Adrenal gland (tissue), 9 donors: ENCODE measurements at regions not wholly inside any gene's neighbourhood (a gene's known extent, or its start where the extent isn't known, plus 50 kb on each side); places are given as distances from the start of the nearest gene placed in this dataset.

ENCODE experiments used
- DNase-seq, 7 donors: peaks; one replicate each; pipeline ENCODE4 v3.0.0-alpha.2; 2019 to 2020
- H3K27ac ChIP-seq, 5 donors: fragments of 200-600 bp; sonication (generic) in 4 of 5; 1 replicate in 3 of 5; 2 replicates in 2 of 5; pipeline versions ENCODE4 v1.5.1 to v1.8.0; 2016 to 2020; ENCODE audit warnings: mild to moderate bottlenecking in 1 of 5
- H3K27me3 ChIP-seq: fragments of 200-600 bp; 2 replicates; pipeline ENCODE4 v1.8.0; 2021
- H3K36me3 ChIP-seq, 2 donors: fragments of 200-600 bp; replicated peaks in 1 of 2; 1 replicate in 1 of 2; 2 replicates in 1 of 2; pipeline versions ENCODE4 v1.5.1 to v1.8.0; 2018 to 2022
- H3K4me1 ChIP-seq, 2 donors: fragments of 200-600 bp; replicated peaks in 1 of 2; 1 replicate in 1 of 2; 2 replicates in 1 of 2; pipeline versions ENCODE4 v1.5.1 to v1.8.0; 2018 to 2021
- H3K4me3 ChIP-seq, 4 donors: fragments of 200-600 bp; sonication (generic) in 3 of 4; one replicate each; pipeline ENCODE4 v1.5.1; 2016 to 2018
- H3K9me3 ChIP-seq, 3 donors: fragments of 200-600 bp; sonication (generic) in 1 of 3; replicated peaks in 1 of 3; 1 replicate in 2 of 3; 2 replicates in 1 of 3; pipeline versions ENCODE4 v1.5.1 to v1.8.0; 2016 to 2021
- CTCF ChIP-seq, 6 experiments: fragments of 450-650 bp in 4 of 6; fragments of 200-600 bp in 2 of 6; sonication (generic) in 1 of 6; IDR thresholded peaks; 1 replicate in 5 of 6; 2 replicates in 1 of 6; pipeline versions ENCODE4 v1.5.1 to v1.8.0; 2016 to 2021; ENCODE audit warnings: antibody characterized with exemption in 6 of 6, mild to moderate bottlenecking in 2 of 6, moderate library complexity in 1 of 6
- POLR2A ChIP-seq, 2 donors: fragments of 450-650 bp; IDR thresholded peaks; one replicate each; pipeline ENCODE4 v1.6.1; 2017; ENCODE audit warnings: antibody characterized with exemption in 2 of 2, mild to moderate bottlenecking in 2 of 2, moderate library complexity in 1 of 2
- WGBS, 4 donors: extraction: QIAGEN DNeasy Blood & Tissue Kit in 2 of 4; methylation state at CpG; one replicate each; pipeline versions ENCODE4 v1.1.5 to v1.1.7; 2013 to 2017; 5-methylcytosine and 5-hydroxymethylcytosine counted together
- intact Hi-C, 2 donors: fragments of 100-400 bp; cut with DNase I; formaldehyde crosslinking; loops; one replicate each; pipeline versions ENCODE4 v1.14.1 to v1.15.0; 2022 to 2023
- donor health status: healthy with polysubstance abuse.
- donor health status: Bipolar disorder and iron deficiency.
- donor health status: DM: yes; HTN: yes; CAD: no.
- donor health status: DM: no; HTN: no; CAD: no.
- donor health status: DM: no; HTN: no; CAD: no.

GRCh38 chr11:107180236-107180635 lies 162.0 kb upstream of the GUCY1A2 start:
- WGBS, 4 donors, result 38 to 61% (median 54%) methylated on average over 1 of the region's 1 CpG
- TF ChIP-seq POLR2A (IDR thresholded peaks at IDR 0.05) (no peak), CTCF (IDR thresholded peaks at IDR 0.05) (no peak)
- intact Hi-C loops, result no loop called here

GRCh38 chr11:107179829-107180228 lies 161.6 kb upstream of the GUCY1A2 start:
- intact Hi-C loops, result no loop called here
- Histone ChIP-seq H3K27ac (no peak overlapping the region), H3K36me3 (no peaks in the 10 kb centered on the region), H3K27me3 (no peaks in the 10 kb centered on the region), H3K4me3 (no peak overlapping the region), H3K4me1 (no peaks in the 10 kb centered on the region), H3K9me3 (no peaks in the 10 kb centered on the region)
- TF ChIP-seq POLR2A (IDR thresholded peaks at IDR 0.05), result no peak
- TF ChIP-seq CTCF (IDR thresholded peaks at IDR 0.05), result no peak
- no peak for DNase-seq
- WGBS, 4 donors, result 54 to 69% (median 63%) methylated on average over 1 of the region's 1 CpG

More at GRCh38 chr11:107180236-107180635, 162.0 kb upstream of the GUCY1A2 start:
- Histone ChIP-seq H3K36me3 (no peaks in the 10 kb centered on the region), H3K4me3 (no peak overlapping the region), H3K9me3 (no peaks in the 10 kb centered on the region), H3K27ac (no peak overlapping the region), H3K27me3 (no peaks in the 10 kb centered on the region), H3K4me1 (no peaks in the 10 kb centered on the region)
- DNase-seq, result no peak

GRCh38 chr11:107177106-107177477 lies 158.8 kb upstream of the GUCY1A2 start:
- Histone ChIP-seq H3K4me3 (no peak overlapping the region), H3K36me3 (no peaks in the 10 kb centered on the region), H3K9me3 (no peaks in the 10 kb centered on the region), H3K27ac (no peak overlapping the region), H3K4me1 (no peaks in the 10 kb centered on the region), H3K27me3 (no peaks in the 10 kb centered on the region)
- TF ChIP-seq POLR2A (IDR thresholded peaks at IDR 0.05), result no peak
- TF ChIP-seq CTCF (IDR thresholded peaks at IDR 0.05), result no peak
- intact Hi-C loops, result no loop called here
- DNase-seq, result no peak
- 89 to 94% (median 90%) methylated on average over 12 to 15 of the region's 15 CpGs for WGBS, 4 donors

GRCh38 chr11:107176148-107177105 lies 158.2 kb upstream of the GUCY1A2 start:
- H3K27me3 ChIP-seq, result no peaks in the 10 kb centered on the region
- TF ChIP-seq POLR2A (IDR thresholded peaks at IDR 0.05) (no peak), CTCF (IDR thresholded peaks at IDR 0.05) (no peak)
- H3K36me3 ChIP-seq, result peaks cover 0 to 3% of the 10 kb centered on the region in 2 donors
- H3K9me3 ChIP-seq, result no peaks in the 10 kb centered on the region
- no peak for DNase-seq
- H3K4me3 ChIP-seq, result no peak overlapping the region
- H3K4me1 ChIP-seq, result no peaks in the 10 kb centered on the region
- WGBS, 4 donors, result 92 to 95% (median 94%) methylated on average over 33 to 37 of the region's 37 CpGs
- H3K27ac ChIP-seq, result no peak overlapping the region
- intact Hi-C loops, result no loop called here
